ENCODE measurements at regions not wholly inside any gene's neighbourhood (a gene's known extent, or its start where the extent isn't known, plus 50 kb on each side); places are given as distances from the start of the nearest gene placed in this dataset.

DNA sequence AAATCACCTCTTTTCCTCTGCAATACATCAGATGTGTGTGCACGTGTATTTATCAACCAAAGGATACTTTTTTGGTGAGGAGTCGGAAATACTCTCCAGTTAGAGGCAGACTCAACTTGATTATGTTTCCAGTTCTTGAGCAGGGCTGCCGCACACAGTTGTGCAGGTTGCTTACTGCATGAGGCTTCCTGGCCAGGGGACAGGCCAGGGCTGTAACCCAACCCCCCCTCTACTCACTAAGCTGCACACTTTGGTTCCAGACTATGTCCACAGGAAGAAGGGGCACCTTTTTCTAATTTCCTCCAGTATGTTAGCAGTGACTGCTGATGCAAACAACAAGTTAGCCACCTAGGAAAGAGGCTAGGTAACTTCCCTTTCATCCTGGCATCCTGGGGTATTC, 476.9 kb upstream of the TBL1XR1 start:
- TF ChIP-seq POLR2A (IDR thresholded peaks at IDR 0.05) (no peak), CTCF (IDR thresholded peaks at IDR 0.05) (no peak)
